ENCODE measurements at regions not wholly inside any gene's neighbourhood (a gene's known extent, or its start where the extent isn't known, plus 50 kb on each side); places are given as distances from the start of the nearest gene placed in this dataset.

DNA sequence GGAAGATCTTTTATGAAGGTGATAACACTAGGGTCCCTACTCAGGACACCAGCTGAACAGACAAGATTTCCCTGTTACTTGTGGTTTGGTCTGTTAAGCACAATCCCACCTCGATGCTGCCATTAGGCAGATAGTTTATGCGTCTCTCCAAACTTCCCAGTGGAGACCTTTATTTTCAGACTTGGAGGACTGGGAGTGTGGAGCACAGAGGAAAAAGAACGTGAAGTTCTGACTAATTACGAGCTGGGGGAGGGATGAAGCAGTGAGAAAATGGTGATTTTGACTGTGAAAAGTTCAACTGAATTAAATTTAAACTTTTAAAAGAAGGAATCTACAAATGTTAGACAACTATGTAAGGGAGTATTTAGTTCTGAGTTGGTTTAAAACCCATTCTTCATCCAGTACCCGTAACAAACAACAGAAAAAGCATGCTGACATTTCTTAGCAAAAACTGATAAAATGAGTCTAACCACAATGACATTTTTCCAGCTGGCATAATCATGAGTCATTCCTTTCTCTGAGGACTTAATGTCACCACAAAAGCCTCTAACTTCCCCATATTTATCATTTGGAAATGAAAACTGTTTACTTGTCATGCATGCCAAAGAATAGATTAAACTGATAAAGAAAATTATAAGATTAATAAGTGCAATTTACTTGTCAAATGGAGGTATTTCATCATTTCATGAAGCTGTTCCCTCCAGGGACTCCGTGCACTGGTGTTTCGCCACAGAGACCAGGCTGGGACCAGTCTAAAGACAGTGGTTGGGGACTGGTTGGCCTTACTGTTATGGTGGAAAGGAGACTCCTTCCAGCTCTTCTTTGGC is 113.3 kb upstream of the SSTR4 start:
- no peaks in the 10 kb centered on the region for H3K9me3 ChIP-seq (ENCODE audit: insufficient read depth, low read length)
- H3K4me1 ChIP-seq (ENCODE audit: insufficient read depth, insufficient read length) = no peaks in the 10 kb centered on the region
- no peak overlapping the region for H3K4me3 ChIP-seq (ENCODE audit: insufficient read length, low read depth)
- no peaks in the 10 kb centered on the region for H3K36me3 ChIP-seq (ENCODE audit: insufficient read depth, insufficient read length, low read length)
- TF ChIP-seq ZNF274 (IDR thresholded peaks at IDR 0.05; ENCODE audit: low read depth, low read length) (no peak), YY1 (IDR thresholded peaks at IDR 0.05; ENCODE audit: insufficient read depth, insufficient read length) (no peak), SUZ12 (IDR thresholded peaks at IDR 0.05; ENCODE audit: extremely low read depth, insufficient read depth, insufficient read length) (no peak)
- no peaks in the 10 kb centered on the region for H3K27me3 ChIP-seq (ENCODE audit: insufficient read depth, insufficient read length)
- H3K9ac ChIP-seq (ENCODE audit: insufficient read length, low read depth) = no peak overlapping the region
- no peak for DNase-seq (ENCODE audit: low read depth, low spot score)

DNA sequence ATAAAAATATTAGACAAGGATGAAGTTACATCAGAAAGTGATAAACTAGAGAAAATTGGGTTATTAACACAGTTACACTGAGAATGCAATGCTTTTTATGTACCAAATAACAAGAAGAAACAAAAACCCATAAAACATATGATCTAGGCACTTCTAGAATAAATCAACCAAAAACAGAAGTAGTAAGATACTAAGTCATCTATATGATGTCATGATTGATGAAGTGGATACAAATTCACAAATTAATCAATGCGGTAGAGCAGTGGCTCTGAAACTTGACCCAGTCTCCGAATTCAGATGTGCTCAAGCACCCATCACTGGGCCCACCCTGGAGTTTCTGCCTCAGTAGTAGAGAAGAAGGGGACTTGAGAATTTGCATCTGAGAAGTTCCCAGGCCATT is 112.1 kb upstream of the SSTR4 start:
- Histone ChIP-seq H3K27me3 (ENCODE audit: insufficient read depth, insufficient read length) (no peaks in the 10 kb centered on the region), H3K4me1 (ENCODE audit: insufficient read depth, insufficient read length) (no peaks in the 10 kb centered on the region), H3K9ac (ENCODE audit: insufficient read length, low read depth) (no peak overlapping the region), H3K4me3 (ENCODE audit: insufficient read length, low read depth) (no peak overlapping the region), H3K9me3 (ENCODE audit: insufficient read depth, low read length) (no peaks in the 10 kb centered on the region), H3K36me3 (ENCODE audit: insufficient read depth, insufficient read length, low read length) (no peaks in the 10 kb centered on the region)
- TF ChIP-seq YY1 (IDR thresholded peaks at IDR 0.05; ENCODE audit: insufficient read depth, insufficient read length) = no peak
- TF ChIP-seq ZNF274 (IDR thresholded peaks at IDR 0.05; ENCODE audit: low read depth, low read length) = no peak
- TF ChIP-seq SUZ12 (IDR thresholded peaks at IDR 0.05; ENCODE audit: extremely low read depth, insufficient read depth, insufficient read length) = no peak
- no peak for DNase-seq (ENCODE audit: low read depth, low spot score)

DNA sequence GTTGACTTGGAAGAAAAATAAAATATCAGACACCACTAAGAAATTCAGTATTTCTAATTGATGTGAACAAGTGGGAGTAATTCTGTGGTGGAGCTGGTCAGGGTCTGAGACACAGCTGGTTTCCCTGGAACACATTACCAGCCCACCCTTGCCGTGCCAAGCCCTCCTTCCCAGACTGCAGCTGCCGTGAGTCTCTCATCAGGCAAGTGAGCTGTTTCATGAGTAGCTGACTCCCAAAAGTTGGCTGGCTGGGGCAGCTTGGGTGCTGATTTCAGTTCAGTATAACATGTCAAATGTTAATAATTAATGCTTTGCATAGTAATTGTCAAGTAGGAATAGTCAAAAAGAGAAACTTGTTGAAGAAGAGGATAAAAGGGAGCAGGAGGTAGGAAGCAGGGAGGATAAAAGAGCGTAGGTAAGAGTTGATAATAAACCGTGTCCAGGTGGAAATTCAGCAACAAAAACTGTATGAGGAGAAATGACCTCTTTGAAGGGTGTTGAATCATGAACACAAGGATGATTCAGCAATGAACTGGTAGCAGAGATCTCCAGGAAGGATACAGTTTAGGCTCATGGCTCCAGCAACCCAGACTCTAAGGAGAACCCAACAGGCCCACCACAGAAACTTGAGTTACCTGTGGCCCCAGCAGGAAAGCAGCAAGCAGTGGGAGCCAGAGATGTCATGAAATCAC is 110.9 kb upstream of the SSTR4 start:
- Histone ChIP-seq H3K4me1 (ENCODE audit: insufficient read depth, insufficient read length) (no peaks in the 10 kb centered on the region), H3K9me3 (ENCODE audit: insufficient read depth, low read length) (no peaks in the 10 kb centered on the region), H3K9ac (ENCODE audit: insufficient read length, low read depth) (no peak overlapping the region), H3K4me3 (ENCODE audit: insufficient read length, low read depth) (no peak overlapping the region), H3K36me3 (ENCODE audit: insufficient read depth, insufficient read length, low read length) (no peaks in the 10 kb centered on the region), H3K27me3 (ENCODE audit: insufficient read depth, insufficient read length) (no peaks in the 10 kb centered on the region)
- no peak for DNase-seq (ENCODE audit: low read depth, low spot score)
- no peak for TF ChIP-seq ZNF274 (IDR thresholded peaks at IDR 0.05; ENCODE audit: low read depth, low read length)
- no peak for TF ChIP-seq SUZ12 (IDR thresholded peaks at IDR 0.05; ENCODE audit: extremely low read depth, insufficient read depth, insufficient read length)
- TF ChIP-seq YY1 (IDR thresholded peaks at IDR 0.05; ENCODE audit: insufficient read depth, insufficient read length) = no peak

DNA sequence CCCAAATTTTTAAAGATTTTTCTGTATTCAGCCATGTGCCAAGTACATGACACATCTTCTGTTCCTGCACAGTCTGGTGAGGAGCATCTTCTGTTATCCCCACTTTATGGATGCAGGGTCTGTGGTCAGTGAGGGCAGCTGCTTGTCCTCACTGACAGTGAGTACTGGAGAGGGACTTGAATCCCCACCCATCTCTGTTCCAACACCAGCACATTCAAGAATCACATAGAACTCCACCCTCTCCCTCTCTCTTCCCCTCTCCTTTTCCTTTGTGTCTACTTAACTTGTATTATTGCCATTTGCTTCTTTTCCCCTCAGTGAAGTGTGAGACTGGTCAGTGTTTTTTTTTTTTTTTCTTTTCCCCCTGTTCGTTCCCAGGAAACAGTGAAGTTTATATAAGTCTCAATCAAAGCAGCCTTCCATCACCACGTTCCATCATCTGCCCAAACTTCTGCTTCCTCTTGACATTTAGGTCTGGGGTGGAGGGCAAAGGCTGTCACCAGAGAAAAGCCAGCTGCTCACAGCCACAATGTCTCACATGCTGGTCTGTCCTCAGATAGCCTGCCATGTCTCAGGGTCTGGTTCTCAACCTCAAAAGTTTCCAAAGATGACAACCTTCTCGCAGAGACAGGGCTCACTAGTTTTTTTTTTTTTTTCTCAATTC is 110.0 kb upstream of the SSTR4 start:
- H3K4me3 ChIP-seq (ENCODE audit: insufficient read length, low read depth) = no peak overlapping the region
- H3K27me3 ChIP-seq (ENCODE audit: insufficient read depth, insufficient read length) = no peaks in the 10 kb centered on the region
- H3K36me3 ChIP-seq (ENCODE audit: insufficient read depth, insufficient read length, low read length) = no peaks in the 10 kb centered on the region
- no peak overlapping the region for H3K9ac ChIP-seq (ENCODE audit: insufficient read length, low read depth)
- H3K4me1 ChIP-seq (ENCODE audit: insufficient read depth, insufficient read length) = no peaks in the 10 kb centered on the region
- TF ChIP-seq YY1 (IDR thresholded peaks at IDR 0.05; ENCODE audit: insufficient read depth, insufficient read length) = no peak
- TF ChIP-seq ZNF274 (IDR thresholded peaks at IDR 0.05; ENCODE audit: low read depth, low read length) = no peak
- no peak for TF ChIP-seq SUZ12 (IDR thresholded peaks at IDR 0.05; ENCODE audit: extremely low read depth, insufficient read depth, insufficient read length)
- H3K9me3 ChIP-seq (ENCODE audit: insufficient read depth, low read length) = no peaks in the 10 kb centered on the region
- no peak for DNase-seq (ENCODE audit: low read depth, low spot score)

DNA sequence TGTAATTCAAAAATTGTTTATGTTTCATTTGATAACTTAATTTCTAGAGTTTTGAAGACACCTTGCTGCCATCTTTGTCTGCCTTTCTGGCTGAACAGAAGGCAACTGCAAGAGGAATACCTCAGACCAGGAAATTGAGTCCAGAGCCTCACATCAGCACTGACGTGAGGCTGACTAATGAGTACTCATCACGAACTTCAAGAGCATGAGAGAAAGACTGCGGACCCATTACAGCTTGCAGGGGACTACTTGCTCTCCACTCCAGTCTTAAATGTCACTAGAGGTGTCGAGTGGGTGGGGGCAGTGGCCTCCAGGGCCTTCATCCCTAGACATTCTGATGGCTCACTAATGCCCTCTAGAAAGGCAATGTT is 109.5 kb upstream of the SSTR4 start:
- Histone ChIP-seq H3K9me3 (ENCODE audit: insufficient read depth, low read length) (no peaks in the 10 kb centered on the region), H3K4me3 (ENCODE audit: insufficient read length, low read depth) (no peak overlapping the region)
- TF ChIP-seq ZNF274 (IDR thresholded peaks at IDR 0.05; ENCODE audit: low read depth, low read length) (no peak), SUZ12 (IDR thresholded peaks at IDR 0.05; ENCODE audit: extremely low read depth, insufficient read depth, insufficient read length) (no peak), YY1 (IDR thresholded peaks at IDR 0.05; ENCODE audit: insufficient read depth, insufficient read length) (no peak)

DNA sequence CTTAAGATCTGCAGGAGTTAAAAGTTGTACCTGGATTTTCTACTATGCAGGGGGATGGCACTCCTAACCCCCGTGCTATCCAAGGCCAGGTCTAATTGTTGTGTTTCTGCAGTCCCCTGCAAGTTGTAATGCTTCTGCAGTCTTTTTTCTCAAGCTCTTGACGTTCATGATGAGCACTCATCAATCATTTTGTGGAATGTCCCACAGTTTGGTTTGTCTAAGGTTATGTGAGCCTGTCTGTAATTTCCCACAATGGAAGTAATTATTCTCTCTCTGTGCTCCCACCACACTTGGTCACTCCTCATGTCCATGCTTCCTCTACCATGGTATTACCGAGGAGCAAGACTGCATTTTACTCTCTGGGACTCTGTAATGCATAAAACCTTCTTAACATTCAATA is 107.6 kb upstream of the SSTR4 start:
- no peaks in the 10 kb centered on the region for H3K9me3 ChIP-seq (ENCODE audit: insufficient read depth, low read length)
- H3K9ac ChIP-seq (ENCODE audit: insufficient read length, low read depth) = no peak overlapping the region
- no peak for DNase-seq (ENCODE audit: low read depth, low spot score)
- no peak overlapping the region for H3K4me3 ChIP-seq (ENCODE audit: insufficient read length, low read depth)
- no peaks in the 10 kb centered on the region for H3K36me3 ChIP-seq (ENCODE audit: insufficient read depth, insufficient read length, low read length)
- H3K4me1 ChIP-seq (ENCODE audit: insufficient read depth, insufficient read length) = no peaks in the 10 kb centered on the region
- no peak for TF ChIP-seq ZNF274 (IDR thresholded peaks at IDR 0.05; ENCODE audit: low read depth, low read length)
- no peak for TF ChIP-seq YY1 (IDR thresholded peaks at IDR 0.05; ENCODE audit: insufficient read depth, insufficient read length)
- TF ChIP-seq SUZ12 (IDR thresholded peaks at IDR 0.05; ENCODE audit: extremely low read depth, insufficient read depth, insufficient read length) = no peak
- H3K27me3 ChIP-seq (ENCODE audit: insufficient read depth, insufficient read length) = no peaks in the 10 kb centered on the region

More for the DNA sequence above, 109.5 kb upstream of the SSTR4 start:
- Histone ChIP-seq H3K27me3 (ENCODE audit: insufficient read depth, insufficient read length) (no peaks in the 10 kb centered on the region), H3K36me3 (ENCODE audit: insufficient read depth, insufficient read length, low read length) (no peaks in the 10 kb centered on the region), H3K9ac (ENCODE audit: insufficient read length, low read depth) (no peak overlapping the region), H3K4me1 (ENCODE audit: insufficient read depth, insufficient read length) (no peaks in the 10 kb centered on the region)
- DNase-seq (ENCODE audit: low read depth, low spot score) = no peak

DNA sequence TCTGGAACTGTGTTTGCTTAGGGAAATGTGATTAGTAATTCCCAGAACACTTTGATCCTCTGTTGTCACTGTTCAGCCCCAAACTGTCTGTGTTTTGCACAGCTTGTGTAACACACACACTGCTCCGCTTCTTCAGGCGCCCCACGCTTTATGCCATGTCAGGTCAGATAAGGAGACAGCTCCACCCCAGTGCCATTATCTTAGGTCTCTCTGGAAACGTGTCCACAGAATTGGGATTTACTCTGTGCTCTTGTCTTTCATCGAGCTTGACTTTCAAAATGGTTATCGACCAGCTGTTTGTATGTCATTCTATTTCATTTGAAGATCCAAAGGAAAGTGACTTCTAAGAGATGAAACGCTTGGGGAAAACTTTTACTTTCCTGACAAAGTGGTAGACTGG is 106.4 kb upstream of the SSTR4 start:
- Histone ChIP-seq H3K4me3 (ENCODE audit: insufficient read length, low read depth) (no peak overlapping the region), H3K4me1 (ENCODE audit: insufficient read depth, insufficient read length) (no peaks in the 10 kb centered on the region), H3K9me3 (ENCODE audit: insufficient read depth, low read length) (no peaks in the 10 kb centered on the region), H3K9ac (ENCODE audit: insufficient read length, low read depth) (no peak overlapping the region), H3K36me3 (ENCODE audit: insufficient read depth, insufficient read length, low read length) (no peaks in the 10 kb centered on the region), H3K27me3 (ENCODE audit: insufficient read depth, insufficient read length) (no peaks in the 10 kb centered on the region)
- DNase-seq (ENCODE audit: low read depth, low spot score) = no peak
- TF ChIP-seq SUZ12 (IDR thresholded peaks at IDR 0.05; ENCODE audit: extremely low read depth, insufficient read depth, insufficient read length) = no peak
- TF ChIP-seq ZNF274 (IDR thresholded peaks at IDR 0.05; ENCODE audit: low read depth, low read length) = no peak
